HG03103 (cell line): ENCODE measurements at regions not wholly inside any gene's neighbourhood (a gene's known extent, or its start where the extent isn't known, plus 50 kb on each side); places are given as distances from the start of the nearest gene placed in this dataset.
"Not testable (repeated sequence)": the region's sequence is repeated elsewhere in the genome, so short reads cannot be mapped to it uniquely, and the experiment has no call there.

ENCODE experiments used
- ATAC-seq: cut with Tn5 transposase; IDR thresholded peaks from one replicate; pipeline ENCODE4 v1.9.1; 2021; ENCODE audit warnings: low read depth; ENCODE audit not compliant: unreplicated experiment

GRCh38 chr22:49411236-49411635, 416.4 kb downstream of the BRD1 start:
- ATAC-seq: no peak

GRCh38 chr22:49408102-49408836, 419.4 kb downstream of the BRD1 start:
- no peak for ATAC-seq

GRCh38 chr22:49406879-49407587, 420.6 kb downstream of the BRD1 start:
- ATAC-seq: no peak

GRCh38 chr22:49406047-49406650, 421.5 kb downstream of the BRD1 start:
- ATAC-seq: no peak

- ATAC-seq: no peak
Measured at GRCh38 chr22:49405590-49405989, 422.1 kb downstream of the BRD1 start.

GRCh38 chr22:49404576-49405241, 423.0 kb downstream of the BRD1 start:
- no peak for ATAC-seq

GRCh38 chr22:49404020-49404419, 423.7 kb downstream of the BRD1 start:
- no peak for ATAC-seq

- no peak for ATAC-seq
Measured at GRCh38 chr22:49403102-49403501, 424.6 kb downstream of the BRD1 start.

GRCh38 chr22:49402169-49402568, 425.5 kb downstream of the BRD1 start:
- ATAC-seq: no peak

GRCh38 chr22:49400941-49401598, 426.6 kb downstream of the BRD1 start:
- ATAC-seq: no peak

GRCh38 chr22:49400136-49400940, 427.3 kb downstream of the BRD1 start:
- no peak for ATAC-seq

- no peak for ATAC-seq
Measured at GRCh38 chr22:49398646-49399045, 429.0 kb downstream of the BRD1 start.

GRCh38 chr22:49398115-49398514, 429.6 kb downstream of the BRD1 start:
- ATAC-seq: no peak

- ATAC-seq: no peak
Measured at GRCh38 chr22:49396817-49397216, 430.9 kb downstream of the BRD1 start.

- no peak for ATAC-seq
Measured at GRCh38 chr22:49395617-49396016, 432.1 kb downstream of the BRD1 start.

- not testable (repeated sequence) for ATAC-seq
Measured at GRCh38 chr22:49395062-49395461, 432.6 kb downstream of the BRD1 start.

- no peak for ATAC-seq
Measured at GRCh38 chr22:49394116-49394785, 433.4 kb downstream of the BRD1 start.

- no peak for ATAC-seq
Measured at GRCh38 chr22:49393526-49393925, 434.1 kb downstream of the BRD1 start.

GRCh38 chr22:49392841-49393510, 434.7 kb downstream of the BRD1 start:
- no peak for ATAC-seq
